Sciatic nerve (tissue), 2 donors: ENCODE measurements at regions not wholly inside any gene's neighbourhood (a gene's known extent, or its start where the extent isn't known, plus 50 kb on each side); places are given as distances from the start of the nearest gene placed in this dataset.
"Not testable (repeated sequence)": the region's sequence is repeated elsewhere in the genome, so short reads cannot be mapped to it uniquely, and the experiment has no call there.

Experiments used
- ATAC-seq: fragments of 200-7000 bp; cut with Tn5 transposase; one replicate; pipeline ENCODE4 v1.9.1; 2020; ENCODE audit warnings: mild to moderate bottlenecking, moderate library complexity
- DNase-seq: peaks from one replicate; pipeline ENCODE4 v3.0.0-alpha.2; 2020; ENCODE audit warnings: low spot score
- intact Hi-C: fragments of 100-400 bp; cut with DNase I; formaldehyde crosslinking; loops from one replicate; pipeline ENCODE4 v1.14.2; 2022
- donor health status: DM: no; HTN: no; CAD: no.
- donor health status: DM: no; HTN: no; CAD: no.

DNA sequence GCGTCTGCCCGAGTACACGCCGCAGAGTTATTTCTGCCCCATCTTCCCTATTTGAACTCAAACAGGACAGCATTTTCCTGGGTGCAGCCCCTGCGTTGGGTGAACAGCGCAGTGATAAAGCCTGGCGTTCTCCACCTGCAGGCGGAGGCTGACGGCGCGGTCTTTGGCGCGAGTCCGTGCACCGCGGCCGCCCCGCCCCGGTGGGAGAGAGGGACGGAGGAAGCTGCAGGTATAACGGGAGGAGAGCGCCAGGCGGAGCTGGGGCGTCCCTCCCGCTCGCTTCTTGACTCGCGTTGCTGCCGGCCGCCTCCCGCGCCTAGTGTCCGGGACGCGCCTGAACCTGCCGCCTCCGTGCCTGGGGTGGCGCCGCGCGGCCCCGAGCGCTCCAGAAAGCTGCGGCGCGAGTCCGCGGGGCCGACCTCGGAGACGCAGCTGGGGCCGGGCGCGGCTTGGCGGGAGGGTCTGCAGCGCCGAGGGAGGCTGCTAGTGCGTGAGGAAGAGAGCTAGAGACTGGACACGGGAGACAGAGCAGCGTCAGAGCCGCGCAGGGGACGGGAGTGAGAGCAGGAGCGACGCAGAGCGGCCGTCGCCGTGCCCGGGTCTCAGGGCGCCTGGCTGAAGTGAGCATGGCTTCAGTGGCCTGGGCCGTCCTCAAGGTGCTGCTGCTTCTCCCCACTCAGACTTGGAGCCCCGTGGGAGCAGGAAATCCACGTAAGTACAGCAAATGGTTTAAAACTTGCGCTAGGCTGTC is 140.7 kb downstream of the SPATA31A7 start:
- DNase-seq: peak; percentile 17
- ATAC-seq, intact Hi-C loops: not testable (repeated sequence)

GRCh38 chr9:61356936-61357335 is 167.1 kb downstream of the SPATA31A7 start:
- intact Hi-C loops, DNase-seq, ATAC-seq: not testable (repeated sequence)

GRCh38 chr9:61374390-61374789 is 184.6 kb downstream of the SPATA31A7 start:
- DNase-seq, ATAC-seq, intact Hi-C loops: not testable (repeated sequence)

- DNase-seq, ATAC-seq, intact Hi-C loops: not testable (repeated sequence)
Measured at GRCh38 chr9:61376159-61376558, 186.3 kb downstream of the SPATA31A7 start.

DNA sequence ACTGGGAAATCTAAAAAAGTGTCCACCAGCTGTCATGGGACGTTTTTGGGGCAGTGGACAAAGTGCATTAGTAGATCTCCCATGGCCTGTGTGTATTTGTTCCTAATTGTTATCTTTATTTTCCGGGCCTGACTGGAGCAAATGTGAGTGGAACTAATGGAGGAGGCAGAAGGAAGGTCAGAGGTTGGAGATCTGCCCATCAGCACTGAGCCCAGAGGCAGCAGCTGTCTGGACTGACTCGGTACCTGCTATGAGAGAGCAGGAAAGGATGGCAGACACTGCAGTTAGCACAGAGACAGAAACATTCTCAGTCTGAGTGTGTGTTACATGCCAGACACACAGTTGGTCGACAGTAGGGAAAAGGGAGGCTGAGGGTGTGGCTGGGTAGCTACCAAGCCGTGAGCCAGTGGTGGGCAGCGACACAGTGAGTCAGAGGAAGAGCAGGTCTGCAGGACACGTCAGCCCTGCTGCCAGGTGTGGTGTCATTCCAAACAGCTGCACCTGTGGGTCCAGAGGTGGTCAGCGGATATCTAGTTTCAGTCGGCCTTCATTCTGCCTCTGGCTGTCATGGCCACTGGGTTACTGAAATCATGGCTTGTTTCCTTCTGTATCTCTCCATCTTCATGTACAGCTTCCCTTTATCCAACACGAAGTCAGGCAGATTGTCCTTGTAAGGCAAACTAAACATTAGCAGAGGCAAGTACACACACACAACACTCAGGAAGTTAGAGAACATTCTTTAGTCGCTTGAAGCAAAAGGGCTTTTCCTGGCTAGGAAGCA is 196.4 kb downstream of the SPATA31A7 start:
- DNase-seq, ATAC-seq, intact Hi-C loops: not testable (repeated sequence)

GRCh38 chr9:61386816-61387102 is 196.9 kb downstream of the SPATA31A7 start:
- ATAC-seq, intact Hi-C loops, DNase-seq: not testable (repeated sequence)

DNA sequence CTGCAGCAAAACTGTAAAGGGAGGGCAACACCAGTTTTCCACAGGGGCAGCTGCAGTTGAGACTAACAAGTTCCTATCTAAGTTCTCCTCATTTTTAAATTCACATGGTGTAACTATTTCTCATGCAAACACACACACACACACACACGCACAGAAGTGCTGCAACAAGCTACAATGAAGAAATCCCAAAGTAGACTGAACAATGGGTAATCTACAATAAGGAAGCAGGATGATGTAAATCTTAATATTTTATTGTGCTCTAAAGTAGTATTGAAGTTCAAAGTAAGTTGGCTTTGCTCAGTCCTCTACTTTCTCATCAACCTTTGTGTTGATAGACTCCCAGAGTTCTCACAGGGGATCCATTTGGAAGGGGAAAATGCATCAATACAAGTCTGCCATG is 212.9 kb downstream of the SPATA31A7 start:
- ATAC-seq, DNase-seq, intact Hi-C loops: not testable (repeated sequence)

GRCh38 chr9:61411933-61412605 is 222.2 kb downstream of the SPATA31A7 start:
- DNase-seq, intact Hi-C loops, ATAC-seq: not testable (repeated sequence)

- intact Hi-C loops, ATAC-seq, DNase-seq: not testable (repeated sequence)
Measured at GRCh38 chr9:61412738-61413137, 222.9 kb downstream of the SPATA31A7 start.

DNA sequence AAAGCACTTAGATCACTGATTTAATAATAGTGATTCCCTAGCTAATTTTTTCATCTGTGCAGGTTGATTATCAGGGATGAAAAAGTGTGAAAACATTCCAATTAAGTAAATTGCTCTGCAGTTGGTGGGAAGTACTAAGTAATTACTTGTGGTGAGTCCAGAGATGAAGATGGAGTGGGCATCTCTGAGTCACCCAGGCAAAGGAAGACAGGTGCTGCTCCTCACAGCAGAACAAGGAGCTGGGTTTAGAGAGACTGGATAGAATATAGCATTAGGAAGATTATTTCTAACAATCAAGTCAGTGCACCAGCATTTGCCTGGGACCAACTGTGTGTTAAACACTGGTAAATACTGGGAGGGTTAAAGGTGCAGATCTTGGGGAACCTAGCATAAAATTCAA is 228.3 kb downstream of the SPATA31A7 start:
- DNase-seq, intact Hi-C loops, ATAC-seq: not testable (repeated sequence)

DNA sequence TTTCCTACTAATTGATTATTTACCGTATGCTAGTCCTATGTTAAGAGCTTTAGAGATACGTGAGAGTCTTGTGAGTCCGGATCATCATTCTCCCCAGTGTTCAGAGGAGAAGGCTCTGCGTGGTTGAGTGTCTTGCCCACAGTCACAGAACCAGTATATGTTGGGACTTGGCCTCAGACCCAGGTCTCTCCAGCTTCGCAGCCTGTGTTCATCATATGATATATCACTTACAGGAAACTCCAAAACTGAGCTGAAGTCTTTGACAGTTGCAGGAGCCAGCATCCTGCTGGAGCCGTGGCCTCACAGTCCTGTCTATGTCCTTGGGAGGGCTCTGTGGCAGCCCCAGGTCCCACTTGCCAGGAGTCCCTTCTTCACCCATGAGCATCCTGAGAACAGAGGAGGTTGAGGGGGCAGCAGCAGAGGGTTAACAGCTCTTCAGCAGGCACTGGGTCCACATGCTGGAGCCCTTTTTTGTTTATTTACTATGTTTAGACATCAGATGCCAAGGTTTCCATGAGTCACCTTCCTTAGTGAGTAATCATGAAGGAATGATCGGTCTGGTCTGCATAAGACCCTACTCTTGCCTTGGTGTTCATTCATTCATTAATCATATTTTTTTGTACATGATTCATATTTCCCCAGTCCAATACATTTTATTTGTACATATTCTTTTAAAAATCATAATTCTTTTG is 230.6 kb downstream of the SPATA31A7 start:
- ATAC-seq, intact Hi-C loops, DNase-seq: not testable (repeated sequence)

- intact Hi-C loops, DNase-seq, ATAC-seq: not testable (repeated sequence)
Measured at GRCh38 chr9:61447189-61447588, 257.4 kb downstream of the SPATA31A7 start.

DNA sequence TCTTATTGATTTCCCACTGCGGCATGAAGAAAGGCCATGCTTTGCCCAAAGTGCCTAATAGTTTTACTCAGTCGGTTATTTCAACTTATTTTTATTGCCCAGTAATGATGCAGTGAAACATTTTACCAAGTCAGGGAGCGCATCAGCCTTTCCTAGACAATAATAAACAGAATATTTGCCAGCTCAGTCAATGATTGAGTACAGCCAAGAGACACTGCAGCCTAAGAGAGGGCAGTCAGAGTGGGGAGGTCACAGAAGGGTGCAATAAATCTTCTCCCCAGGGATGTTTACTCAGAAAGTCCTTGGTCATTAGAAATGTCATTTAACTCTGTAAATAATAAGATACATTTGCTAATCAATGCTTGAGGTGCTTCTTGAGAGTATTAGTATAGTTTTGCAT is 271.0 kb downstream of the SPATA31A7 start:
- ATAC-seq, intact Hi-C loops: not testable (repeated sequence)

More for the DNA sequence above, 271.0 kb downstream of the SPATA31A7 start:
- DNase-seq: not testable (repeated sequence)
